Memory B cell (primary cell): ENCODE measurements at regions not wholly inside any gene's neighbourhood (a gene's known extent, or its start where the extent isn't known, plus 50 kb on each side); places are given as distances from the start of the nearest gene placed in this dataset.

Experiments
- ATAC-seq: fragments of 150-1000 bp; cut with Tn5 transposase; 2 replicates; pipeline ENCODE4 v1.10.0; 2021; ENCODE audit warnings: low read depth, mild to moderate bottlenecking, moderate library complexity
- DNase-seq, 2 donors: peaks; one replicate each; pipeline ENCODE4 v3.0.0; 2022; ENCODE audit warnings: low spot score in 2 of 2
- H3K27ac Mint-ChIP-seq: one replicate; pipeline ENCODE4 v1.8.0; 2022; ENCODE audit warnings: mild to moderate bottlenecking, moderate library complexity, mixed read lengths
- H3K27me3 Mint-ChIP-seq: one replicate; pipeline ENCODE4 v1.8.0; 2022; ENCODE audit warnings: mixed read lengths
- H3K36me3 Mint-ChIP-seq: one replicate; pipeline ENCODE4 v1.8.0; 2022; ENCODE audit warnings: mild to moderate bottlenecking, mixed read lengths
- H3K4me1 Mint-ChIP-seq: one replicate; pipeline ENCODE4 v1.8.0; 2022; ENCODE audit warnings: mixed read lengths
- H3K4me3 Mint-ChIP-seq: one replicate; pipeline ENCODE4 v1.8.0; 2022; ENCODE audit warnings: mild to moderate bottlenecking, moderate library complexity, mixed read lengths
- H3K9me3 Mint-ChIP-seq: one replicate; pipeline ENCODE4 v1.8.0; 2022; ENCODE audit warnings: mixed read lengths

DNA sequence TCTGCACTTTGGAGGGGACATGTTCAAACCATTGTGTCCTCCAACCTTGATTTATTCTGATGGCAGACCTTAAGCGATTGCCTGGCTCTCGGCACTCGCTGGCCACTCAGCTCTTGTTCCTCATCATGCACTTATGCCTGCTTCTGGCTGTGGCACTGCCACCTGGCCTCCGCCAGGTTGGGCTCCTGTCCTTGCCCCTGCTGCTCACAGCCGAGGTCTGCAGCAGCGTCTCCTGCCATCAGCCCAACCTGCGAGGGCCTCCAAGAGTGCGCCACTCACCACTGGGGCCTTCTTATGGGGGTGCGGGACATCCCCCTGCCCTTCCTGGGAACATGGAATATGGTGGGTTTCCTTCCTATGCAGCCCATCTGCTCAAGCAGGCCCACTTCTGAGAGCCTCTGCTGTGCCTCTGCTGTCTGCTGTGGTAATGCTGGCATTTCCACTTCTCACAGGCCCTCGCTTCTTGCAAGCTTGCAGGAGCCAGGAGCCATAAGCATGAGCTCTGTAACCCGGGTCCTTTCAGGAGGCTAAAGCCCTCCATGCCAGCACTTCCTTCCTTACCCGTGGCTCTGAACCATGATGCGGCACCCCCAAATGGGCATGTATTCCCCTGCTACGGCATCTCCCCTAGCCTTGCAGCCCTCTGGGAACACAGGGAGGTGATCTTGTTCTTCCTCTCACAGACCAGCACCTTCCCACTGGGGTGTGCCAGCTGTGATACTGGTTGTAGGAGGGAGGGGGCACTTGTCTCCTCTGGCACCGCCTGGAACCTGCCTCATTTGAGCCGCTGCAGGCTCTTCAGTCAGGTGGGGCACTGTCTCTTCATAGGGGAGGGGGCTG, 58.6 kb upstream of the HS6ST1 start:
- Mint-ChIP-seq H3K4me3 (no peak overlapping the region), H3K4me1 (no peaks in the 10 kb centered on the region), H3K36me3 (no peaks in the 10 kb centered on the region), H3K27ac (no peak overlapping the region), H3K9me3 (no peaks in the 10 kb centered on the region), H3K27me3 (no peaks in the 10 kb centered on the region)
- no peak for DNase-seq
- ATAC-seq: no peak

- no peak overlapping the region for H3K27ac Mint-ChIP-seq
- ATAC-seq (no peak), DNase-seq (no peak)
- H3K9me3 Mint-ChIP-seq: no peaks in the 10 kb centered on the region
- H3K27me3 Mint-ChIP-seq: no peaks in the 10 kb centered on the region
- no peak overlapping the region for H3K4me3 Mint-ChIP-seq
- no peaks in the 10 kb centered on the region for H3K36me3 Mint-ChIP-seq
- H3K4me1 Mint-ChIP-seq: no peaks in the 10 kb centered on the region
These were observed 59.8 kb upstream of the HS6ST1 start for GRCh38 chr2:128378231-128379020.

- DNase-seq: no peak
- H3K4me3 Mint-ChIP-seq: no peak overlapping the region
These were observed 60.6 kb upstream of the HS6ST1 start for GRCh38 chr2:128379021-128380015.

DNA sequence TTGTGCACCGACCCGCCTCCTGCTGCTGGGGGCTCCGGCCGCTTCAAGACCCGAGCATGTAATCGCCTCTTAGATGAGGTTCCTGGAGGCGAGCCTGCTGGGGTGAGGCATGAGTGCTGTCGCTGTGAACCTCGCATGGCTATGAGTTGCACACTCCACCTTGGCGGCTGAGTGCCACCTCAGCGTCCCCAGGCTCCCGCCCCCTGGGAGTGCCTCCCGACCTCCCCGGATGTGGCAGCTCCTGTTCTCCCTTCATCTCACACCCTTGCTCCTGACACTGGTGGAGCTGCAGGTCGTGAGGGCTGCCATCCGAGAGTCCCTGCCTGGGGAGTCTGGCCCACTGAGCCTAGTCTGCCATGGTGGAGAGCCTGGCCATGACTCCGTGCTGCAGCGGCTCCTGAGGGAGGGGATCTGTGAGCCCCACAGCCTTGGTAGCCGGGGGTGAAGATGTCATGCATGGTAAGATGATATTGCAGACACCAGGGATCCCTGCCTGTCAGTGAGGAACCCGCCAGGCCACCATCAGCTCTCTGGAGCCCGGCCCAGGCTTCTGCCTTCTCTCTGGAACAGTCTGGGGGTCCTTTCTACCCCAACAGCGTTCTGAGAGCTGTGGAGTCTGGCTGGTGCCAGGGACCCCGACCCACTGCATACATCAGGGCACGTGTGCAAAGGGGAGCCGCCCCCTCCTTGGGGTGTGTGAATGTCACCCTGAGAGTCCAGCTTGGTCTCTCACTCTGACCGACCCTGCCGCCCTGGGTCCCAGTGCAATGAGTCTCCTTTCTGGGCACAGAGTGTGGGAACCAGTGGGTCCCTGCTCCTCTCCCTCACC, 61.6 kb upstream of the HS6ST1 start:
- Mint-ChIP-seq H3K27ac (no peak overlapping the region), H3K27me3 (no peaks in the 10 kb centered on the region), H3K9me3 (no peaks in the 10 kb centered on the region), H3K4me3 (no peak overlapping the region), H3K4me1 (no peaks in the 10 kb centered on the region), H3K36me3 (no peaks in the 10 kb centered on the region)
- no peak for DNase-seq
- no peak for ATAC-seq

More at GRCh38 chr2:128379021-128380015, 60.6 kb upstream of the HS6ST1 start:
- no peak overlapping the region for H3K27ac Mint-ChIP-seq
- no peaks in the 10 kb centered on the region for H3K9me3 Mint-ChIP-seq
- no peaks in the 10 kb centered on the region for H3K27me3 Mint-ChIP-seq
- no peak for ATAC-seq
- no peaks in the 10 kb centered on the region for H3K4me1 Mint-ChIP-seq
- no peaks in the 10 kb centered on the region for H3K36me3 Mint-ChIP-seq

- Mint-ChIP-seq H3K27me3 (no peaks in the 10 kb centered on the region), H3K27ac (no peak overlapping the region), H3K4me3 (no peak overlapping the region), H3K36me3 (no peaks in the 10 kb centered on the region), H3K4me1 (no peaks in the 10 kb centered on the region), H3K9me3 (no peaks in the 10 kb centered on the region)
- DNase-seq (no peak), ATAC-seq (no peak)
These were observed 62.6 kb upstream of the HS6ST1 start for GRCh38 chr2:128380961-128381938.

DNA sequence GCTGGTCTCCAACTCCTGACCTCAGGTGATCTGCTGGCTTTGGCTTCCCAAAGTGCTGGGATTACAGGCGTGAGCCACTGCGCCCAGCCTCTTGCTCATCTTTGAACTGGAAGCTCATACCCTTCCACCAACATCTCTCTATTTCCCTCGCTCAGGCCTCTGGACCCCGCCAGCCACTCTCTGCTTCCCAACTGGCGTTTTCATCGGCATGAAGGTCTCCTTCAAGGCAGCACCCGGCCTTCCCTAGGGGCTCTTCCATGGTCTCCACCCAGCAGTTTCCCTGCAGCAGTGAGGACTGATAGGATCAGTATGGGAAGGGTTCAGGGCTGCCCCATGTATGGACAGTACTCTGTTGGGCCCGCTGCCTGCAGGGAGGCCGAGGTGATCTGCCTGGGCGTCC, 65.8 kb upstream of the HS6ST1 start:
- no peak for ATAC-seq
- DNase-seq: no peak
- Mint-ChIP-seq H3K9me3 (no peaks in the 10 kb centered on the region), H3K27ac (no peak overlapping the region), H3K36me3 (no peaks in the 10 kb centered on the region), H3K4me1 (no peaks in the 10 kb centered on the region), H3K4me3 (no peak overlapping the region), H3K27me3 (no peaks in the 10 kb centered on the region)

- DNase-seq (no peak), ATAC-seq (no peak)
- Mint-ChIP-seq H3K27me3 (no peaks in the 10 kb centered on the region), H3K9me3 (no peaks in the 10 kb centered on the region), H3K36me3 (no peaks in the 10 kb centered on the region), H3K4me1 (no peaks in the 10 kb centered on the region), H3K4me3 (no peak overlapping the region), H3K27ac (no peak overlapping the region)
These were observed 66.3 kb upstream of the HS6ST1 start for GRCh38 chr2:128384956-128385355.

DNA sequence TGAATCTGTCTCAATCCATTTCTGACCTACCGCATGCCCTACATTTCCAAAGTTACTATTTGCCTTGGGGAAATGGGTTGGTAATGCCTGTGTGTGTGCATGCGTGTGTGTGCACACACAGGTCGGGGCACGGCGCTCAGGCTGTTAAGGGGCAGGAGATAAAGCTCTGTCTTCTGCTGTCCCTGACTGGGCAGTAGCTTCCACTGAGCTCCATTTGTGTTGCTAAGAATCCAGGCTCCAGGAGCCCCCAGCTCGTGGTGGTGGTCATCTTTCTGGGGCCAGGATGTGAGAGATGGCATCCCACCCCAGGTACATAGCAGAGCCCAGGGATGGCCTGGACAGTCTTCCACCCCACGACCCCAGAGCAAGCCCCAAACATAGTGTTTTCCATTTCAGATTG, 66.7 kb upstream of the HS6ST1 start:
- H3K4me3 Mint-ChIP-seq: no peak overlapping the region
- H3K4me1 Mint-ChIP-seq: no peaks in the 10 kb centered on the region
- H3K36me3 Mint-ChIP-seq: no peaks in the 10 kb centered on the region
- no peaks in the 10 kb centered on the region for H3K9me3 Mint-ChIP-seq
- no peaks in the 10 kb centered on the region for H3K27me3 Mint-ChIP-seq
- DNase-seq (no peak), ATAC-seq (no peak)
- no peak overlapping the region for H3K27ac Mint-ChIP-seq

DNA sequence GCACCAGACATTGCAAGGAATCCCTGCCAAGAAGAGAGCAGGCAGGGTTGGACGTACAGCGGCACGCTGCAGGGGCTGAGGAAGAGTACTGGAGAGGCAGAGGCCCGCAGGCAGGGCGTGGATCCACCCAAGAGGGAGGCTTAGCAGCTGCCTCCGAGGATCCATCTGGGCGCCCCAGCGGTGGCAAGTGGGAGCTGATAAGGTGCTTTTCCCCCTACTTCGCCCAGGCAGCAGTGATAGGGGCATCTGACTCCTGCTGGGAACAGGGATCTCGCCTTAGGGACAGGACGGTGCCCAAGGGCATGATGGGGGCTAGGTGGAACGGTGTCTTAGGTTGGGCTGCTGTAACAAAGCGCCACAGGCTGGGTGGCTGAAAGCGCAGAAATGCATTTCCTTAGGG, 67.4 kb upstream of the HS6ST1 start:
- DNase-seq (no peak), ATAC-seq (no peak)
- H3K4me1 Mint-ChIP-seq: no peaks in the 10 kb centered on the region
- H3K4me3 Mint-ChIP-seq: no peak overlapping the region
- no peak overlapping the region for H3K27ac Mint-ChIP-seq
- H3K9me3 Mint-ChIP-seq: no peaks in the 10 kb centered on the region
- no peaks in the 10 kb centered on the region for H3K36me3 Mint-ChIP-seq
- no peaks in the 10 kb centered on the region for H3K27me3 Mint-ChIP-seq

DNA sequence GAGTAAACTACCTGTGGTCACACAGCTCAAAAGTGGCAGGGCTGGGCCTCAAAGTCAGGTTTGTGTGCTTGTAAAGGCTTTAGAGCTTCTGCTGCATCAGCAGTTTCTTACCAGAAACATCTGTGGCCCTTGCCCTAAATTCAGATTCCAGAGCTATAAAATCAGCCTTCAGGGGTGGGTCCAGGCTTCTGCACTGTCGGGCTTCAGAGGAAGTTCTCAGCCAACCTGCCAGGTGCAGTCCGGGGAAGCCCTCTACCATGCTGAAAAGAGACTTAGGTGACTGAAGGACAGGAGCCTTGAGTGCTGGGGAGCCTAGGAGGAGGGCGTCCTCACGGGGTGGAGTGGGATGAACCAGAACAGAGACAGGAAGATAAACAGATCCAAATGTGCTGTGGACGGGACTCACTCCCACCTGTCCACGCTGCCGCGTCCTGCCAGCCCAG, 69.9 kb upstream of the HS6ST1 start:
- Mint-ChIP-seq H3K4me1 (no peaks in the 10 kb centered on the region), H3K4me3 (no peak overlapping the region), H3K27ac (no peak overlapping the region), H3K9me3 (no peaks in the 10 kb centered on the region), H3K27me3 (no peaks in the 10 kb centered on the region), H3K36me3 (no peaks in the 10 kb centered on the region)
- no peak for DNase-seq
- ATAC-seq: no peak

DNA sequence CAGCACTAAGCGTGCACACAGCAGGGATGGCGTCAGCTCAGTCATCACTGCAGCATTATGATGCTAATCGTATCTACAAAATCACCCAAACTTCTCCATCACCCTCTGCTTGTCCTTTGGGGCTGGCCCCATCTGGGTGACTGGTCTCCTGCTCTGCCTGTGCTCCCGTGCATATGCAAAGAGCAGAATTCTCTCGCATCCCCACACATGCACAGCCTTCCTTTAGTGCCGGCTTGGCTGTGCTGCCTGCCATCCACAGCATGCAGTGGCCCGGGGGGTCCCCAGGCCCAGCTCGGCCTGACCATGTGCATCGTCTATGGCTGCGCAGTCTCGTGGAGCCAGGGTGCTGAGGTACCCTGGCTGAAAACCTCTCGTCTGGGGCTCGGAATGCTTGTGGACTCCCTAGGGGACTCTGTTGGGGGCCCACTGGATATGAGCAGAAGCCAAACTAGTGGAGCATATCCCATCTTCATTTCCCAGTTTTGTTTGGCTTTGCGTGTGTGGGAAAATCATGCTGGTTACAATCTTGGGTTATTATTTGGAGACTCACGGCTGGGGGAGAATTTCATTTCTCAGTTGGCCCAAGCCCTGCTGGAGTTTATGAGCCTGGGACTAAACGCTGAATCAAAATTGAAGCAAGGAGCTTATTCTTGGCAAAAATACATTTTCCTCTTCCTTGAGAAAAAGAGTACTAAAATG, 70.9 kb upstream of the HS6ST1 start:
- ATAC-seq (no peak), DNase-seq (no peak)
- Mint-ChIP-seq H3K4me1 (no peaks in the 10 kb centered on the region), H3K4me3 (no peak overlapping the region), H3K9me3 (no peaks in the 10 kb centered on the region), H3K27me3 (no peaks in the 10 kb centered on the region), H3K27ac (no peak overlapping the region), H3K36me3 (no peaks in the 10 kb centered on the region)
